H9 (cell line): ENCODE measurements at regions not wholly inside any gene's neighbourhood (a gene's known extent, or its start where the extent isn't known, plus 50 kb on each side); places are given as distances from the start of the nearest gene placed in this dataset.

ENCODE experiments used
- DNase-seq: peaks from one replicate; pipeline ENCODE4 v3.0.0-alpha.2; 2017
- H2AFZ ChIP-seq: one replicate; pipeline ENCODE4 v1.6.1; 2013; ENCODE audit warnings: mild to moderate bottlenecking, low read length, control low read depth, moderate library complexity
- H2AK5ac ChIP-seq: 2 replicates; pipeline ENCODE4 v1.6.1; 2013; ENCODE audit warnings: low read length, control low read depth, mixed read lengths; ENCODE audit not compliant: insufficient read length
- H2BK120ac ChIP-seq: one replicate; pipeline ENCODE4 v1.6.1; 2013; ENCODE audit warnings: low read depth, mild to moderate bottlenecking, low read length, control low read depth, inconsistent platforms; ENCODE audit not compliant: poor library complexity, severe bottlenecking
- H2BK12ac ChIP-seq: 2 replicates; pipeline ENCODE4 v1.6.1; 2013; ENCODE audit warnings: low read length, control low read depth, mixed read lengths, low read depth; ENCODE audit not compliant: insufficient read length
- H2BK15ac ChIP-seq: 2 replicates; pipeline ENCODE4 v1.6.1; 2013; ENCODE audit warnings: low read depth, low read length, control low read depth
- H2BK20ac ChIP-seq: one replicate; pipeline ENCODE4 v1.6.1; 2013; ENCODE audit warnings: low read depth, mild to moderate bottlenecking, low read length, control low read depth, inconsistent platforms; ENCODE audit not compliant: poor library complexity, severe bottlenecking
- H2BK5ac ChIP-seq: 2 replicates; pipeline ENCODE4 v1.6.1; 2013; ENCODE audit warnings: low read length, control low read depth, mixed read lengths; ENCODE audit not compliant: insufficient read length
- H3K14ac ChIP-seq: 2 replicates; pipeline ENCODE4 v1.6.1; 2013; ENCODE audit warnings: low read length, control low read depth; ENCODE audit not compliant: insufficient read depth
- H3K18ac ChIP-seq: 2 replicates; pipeline ENCODE4 v1.6.1; 2013; ENCODE audit warnings: low read depth, mild to moderate bottlenecking, mixed read lengths, low read length, control low read depth; ENCODE audit not compliant: insufficient read length
- H3K23ac ChIP-seq: 2 replicates; pipeline ENCODE4 v1.6.1; 2013; ENCODE audit warnings: low read length, control low read depth, mixed read lengths, low read depth; ENCODE audit not compliant: insufficient read length
- H3K23me2 ChIP-seq: 2 replicates; pipeline ENCODE4 v1.6.1; 2013; ENCODE audit warnings: low read depth, mild to moderate bottlenecking, mixed read lengths, low read length, control low read depth; ENCODE audit not compliant: insufficient read length, poor library complexity, severe bottlenecking
- H3K27ac ChIP-seq: 2 replicates; pipeline ENCODE4 v1.5.1; 2013; ENCODE audit warnings: low read length, control low read depth, mixed read lengths, low read depth; ENCODE audit not compliant: insufficient read length
- H3K27me3 ChIP-seq: 2 replicates; pipeline ENCODE4 v1.6.1; 2013; ENCODE audit warnings: low read length, control low read depth, inconsistent platforms; ENCODE audit not compliant: insufficient read depth
- H3K4ac ChIP-seq: 2 replicates; pipeline ENCODE4 v1.6.1; 2013; ENCODE audit warnings: low read depth, mild to moderate bottlenecking, control low read depth, inconsistent platforms, low read length, moderate library complexity
- H3K4me1 ChIP-seq: 2 replicates; pipeline ENCODE4 v1.6.1; 2013; ENCODE audit warnings: low read length, control low read depth, inconsistent platforms; ENCODE audit not compliant: insufficient read depth
- H3K4me2 ChIP-seq: 2 replicates; pipeline ENCODE4 v1.6.1; 2013; ENCODE audit warnings: low read length, control low read depth, mixed read lengths; ENCODE audit not compliant: insufficient read length, insufficient read depth
- H3K56ac ChIP-seq: 2 replicates; pipeline ENCODE4 v1.6.1; 2013; ENCODE audit warnings: low read depth, mild to moderate bottlenecking, mixed read lengths, low read length, control low read depth; ENCODE audit not compliant: insufficient read length
- H3K79me1 ChIP-seq: 2 replicates; pipeline ENCODE4 v1.6.1; 2013; ENCODE audit warnings: low read depth, mild to moderate bottlenecking, moderate library complexity, low read length, control low read depth, inconsistent platforms; ENCODE audit not compliant: insufficient read depth, poor library complexity, severe bottlenecking
- H3K79me2 ChIP-seq: 2 replicates; pipeline ENCODE4 v1.6.1; 2013; ENCODE audit warnings: low read length, control low read depth, inconsistent platforms; ENCODE audit not compliant: insufficient read depth
- H3K9ac ChIP-seq: 2 replicates; pipeline ENCODE4 v1.6.1; 2013; ENCODE audit warnings: low read length, control low read depth, mixed read lengths; ENCODE audit not compliant: insufficient read length; ENCODE audit errors: extremely low read depth
- H3K9me3 ChIP-seq: one replicate; pipeline ENCODE4 v1.6.1; 2013; ENCODE audit warnings: low read depth, low read length, inconsistent platforms; ENCODE audit not compliant: control insufficient read depth
- H3T11ph ChIP-seq: one replicate; pipeline ENCODE4 v1.6.1; 2013; ENCODE audit warnings: mild to moderate bottlenecking, low read length, control low read depth, inconsistent platforms
- H4K20me1 ChIP-seq: one replicate; pipeline ENCODE4 v1.6.1; 2013; ENCODE audit not compliant: control insufficient read depth, insufficient read length, insufficient read depth
- H4K5ac ChIP-seq: 2 replicates; pipeline ENCODE4 v1.6.1; 2013; ENCODE audit warnings: low read depth, mild to moderate bottlenecking, mixed read lengths, low read length, control low read depth; ENCODE audit not compliant: insufficient read length
- H4K8ac ChIP-seq: replicated peaks from 2 replicates; pipeline ENCODE4 v1.6.1; 2013; ENCODE audit warnings: low read length, control low read depth, mixed read lengths, low read depth; ENCODE audit not compliant: insufficient read length
- H4K91ac ChIP-seq: 2 replicates; pipeline ENCODE4 v1.6.1; 2013; ENCODE audit warnings: low read depth, mild to moderate bottlenecking, moderate library complexity, mixed read lengths, low read length, control low read depth; ENCODE audit not compliant: insufficient read length
- H3K27ac Mint-ChIP-seq, 3 experiments: 2 replicates in 2 of 3; 3 replicates in 1 of 3; pipeline ENCODE4 v1.8.0; 2020 to 2021; ENCODE audit warnings: mixed read lengths in 3 of 3, mild to moderate bottlenecking in 1 of 3, moderate library complexity in 1 of 3
- H3K27me3 Mint-ChIP-seq: 2 replicates; pipeline ENCODE4 v1.8.0; 2021; ENCODE audit warnings: low read depth, mild to moderate bottlenecking, moderate library complexity, mixed read lengths
- H3K36me3 Mint-ChIP-seq, 3 experiments: 2 replicates in 2 of 3; 3 replicates in 1 of 3; pipeline ENCODE4 v1.8.0; 2020 to 2021; ENCODE audit warnings: low read depth in 3 of 3, mixed read lengths in 3 of 3; ENCODE audit not compliant: insufficient read depth in 1 of 3
- H3K4me1 Mint-ChIP-seq, 2 experiments: 2 replicates each; pipeline ENCODE4 v1.8.0; 2020; ENCODE audit warnings: mixed read lengths in 2 of 2
- H3K4me3 Mint-ChIP-seq, 2 experiments: 2 replicates in 1 of 2; 3 replicates in 1 of 2; pipeline ENCODE4 v1.8.0; 2020 to 2021; ENCODE audit warnings: mild to moderate bottlenecking in 2 of 2, mixed read lengths in 2 of 2, moderate library complexity in 1 of 2
- H3K9me3 Mint-ChIP-seq, 2 experiments: 2 replicates in 1 of 2; 3 replicates in 1 of 2; pipeline ENCODE4 v1.8.0; 2020; ENCODE audit warnings: mild to moderate bottlenecking in 2 of 2, mixed read lengths in 2 of 2, moderate library complexity in 1 of 2
- WGBS: extraction: QIAGEN DNeasy Blood & Tissue Kit; methylation state at CpG from one replicate; pipeline ENCODE4 v1.1.7; 2013; ENCODE audit warnings: missing lambda C conversion rate, low lambda C conversion rate, mixed read lengths; ENCODE audit not compliant: insufficient read length; ENCODE audit errors: extremely low coverage; 5-methylcytosine and 5-hydroxymethylcytosine counted together
- TF ChIP-seq, protein P1 (sequence below): fragments of 200-600 bp; sonication (generic); conservative IDR thresholded peaks from 3 replicates; pipeline ENCODE4 v1.8.0; 2021; ENCODE audit warnings: antibody characterized with exemption, mild to moderate bottlenecking

DNA sequence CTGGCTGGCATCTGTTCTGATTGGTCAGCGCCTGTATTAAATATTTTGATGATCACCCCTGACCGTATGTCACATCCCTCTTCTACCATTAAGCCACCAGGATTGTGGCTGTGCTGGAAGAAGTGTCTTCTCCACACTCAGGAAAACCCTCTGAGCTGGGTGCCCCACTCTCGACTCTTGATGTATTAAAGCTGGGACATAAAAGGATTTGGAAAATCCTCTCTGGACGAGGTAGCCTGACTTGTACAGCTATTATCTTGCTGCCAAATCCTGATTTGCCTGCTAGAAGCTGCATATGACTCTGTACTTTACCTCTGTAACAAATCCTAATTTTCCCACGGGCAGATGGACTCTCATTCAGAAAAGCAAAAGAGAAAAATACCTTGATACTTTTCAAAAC lies 161.0 kb downstream of the SLC28A3 start:
- Histone ChIP-seq H3K27ac (no peak overlapping the region), H3K23me2 (no peaks in the 10 kb centered on the region), H4K91ac (no peak overlapping the region), H2BK120ac (no peak overlapping the region), H3K23ac (no peak overlapping the region), H2BK15ac (no peak overlapping the region), H3K18ac (no peak overlapping the region), H2BK5ac (no peak overlapping the region), H3K79me1 (no peaks in the 10 kb centered on the region), H3K14ac (no peak overlapping the region), H3K27me3 (no peaks in the 10 kb centered on the region), H2AFZ (no peak overlapping the region), H3K79me2 (no peaks in the 10 kb centered on the region), H3K9me3 (no peaks in the 10 kb centered on the region), H2BK20ac (no peak overlapping the region), H3K56ac (no peak overlapping the region), H3K4me2 (no peak overlapping the region), H2BK12ac (no peak overlapping the region), H4K20me1 (no peaks in the 10 kb centered on the region), H2AK5ac (no peak overlapping the region), H3K4ac (no peak overlapping the region), H3K9ac (no peak overlapping the region), H3T11ph (no peak overlapping the region), H4K5ac (no peak overlapping the region), H3K4me1 (no peaks in the 10 kb centered on the region), H4K8ac (no peak overlapping the region)
- TF ChIP-seq, protein P1, sequence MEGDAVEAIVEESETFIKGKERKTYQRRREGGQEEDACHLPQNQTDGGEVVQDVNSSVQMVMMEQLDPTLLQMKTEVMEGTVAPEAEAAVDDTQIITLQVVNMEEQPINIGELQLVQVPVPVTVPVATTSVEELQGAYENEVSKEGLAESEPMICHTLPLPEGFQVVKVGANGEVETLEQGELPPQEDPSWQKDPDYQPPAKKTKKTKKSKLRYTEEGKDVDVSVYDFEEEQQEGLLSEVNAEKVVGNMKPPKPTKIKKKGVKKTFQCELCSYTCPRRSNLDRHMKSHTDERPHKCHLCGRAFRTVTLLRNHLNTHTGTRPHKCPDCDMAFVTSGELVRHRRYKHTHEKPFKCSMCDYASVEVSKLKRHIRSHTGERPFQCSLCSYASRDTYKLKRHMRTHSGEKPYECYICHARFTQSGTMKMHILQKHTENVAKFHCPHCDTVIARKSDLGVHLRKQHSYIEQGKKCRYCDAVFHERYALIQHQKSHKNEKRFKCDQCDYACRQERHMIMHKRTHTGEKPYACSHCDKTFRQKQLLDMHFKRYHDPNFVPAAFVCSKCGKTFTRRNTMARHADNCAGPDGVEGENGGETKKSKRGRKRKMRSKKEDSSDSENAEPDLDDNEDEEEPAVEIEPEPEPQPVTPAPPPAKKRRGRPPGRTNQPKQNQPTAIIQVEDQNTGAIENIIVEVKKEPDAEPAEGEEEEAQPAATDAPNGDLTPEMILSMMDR = no peak
- no peak for DNase-seq
- Mint-ChIP-seq H3K27ac (no peak overlapping the region), H3K4me3 (no peak overlapping the region), H3K27me3 (peaks cover 14% of the 10 kb centered on the region), H3K9me3 (no peaks in the 10 kb centered on the region; a peak in 1 of 5 replicates), H3K4me1 (peaks cover 0 to 7% of the 10 kb centered on the region in 2 experiments; a peak in 1 of 4 replicates), H3K36me3 (no peaks in the 10 kb centered on the region)
- no CpG with 5 or more reads among the region's 5 CpGs for WGBS
